ENCODE measurements at regions not wholly inside any gene's neighbourhood (a gene's known extent, or its start where the extent isn't known, plus 50 kb on each side); places are given as distances from the start of the nearest gene placed in this dataset.
"Not testable (repeated sequence)": the region's sequence is repeated elsewhere in the genome, so short reads cannot be mapped to it uniquely, and the experiment has no call there.

DNA sequence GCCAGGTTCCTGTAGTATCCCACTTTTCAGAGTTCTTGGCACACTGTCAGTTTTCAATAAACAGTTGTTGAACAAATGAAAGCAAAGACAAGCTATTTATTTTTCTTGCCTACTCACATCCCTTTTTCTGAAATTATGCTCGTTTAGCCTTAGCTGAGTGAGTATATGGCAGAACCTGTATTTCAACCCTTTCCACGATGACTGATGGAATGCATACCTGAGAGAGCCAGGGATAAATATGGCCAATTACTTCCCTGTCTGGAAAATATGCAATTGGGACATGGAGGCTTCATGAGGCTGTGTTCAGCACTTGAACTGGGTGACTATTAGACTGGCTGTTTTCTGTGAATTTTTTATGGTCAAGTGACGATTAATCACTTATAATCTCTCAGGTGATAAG, 144.5 kb upstream of the POT1 start:
- ATAC-seq (no peak), DNase-seq (no peak)
- intact Hi-C loops (cut with DNase I, micrococcal nuclease), result no loop called here

DNA sequence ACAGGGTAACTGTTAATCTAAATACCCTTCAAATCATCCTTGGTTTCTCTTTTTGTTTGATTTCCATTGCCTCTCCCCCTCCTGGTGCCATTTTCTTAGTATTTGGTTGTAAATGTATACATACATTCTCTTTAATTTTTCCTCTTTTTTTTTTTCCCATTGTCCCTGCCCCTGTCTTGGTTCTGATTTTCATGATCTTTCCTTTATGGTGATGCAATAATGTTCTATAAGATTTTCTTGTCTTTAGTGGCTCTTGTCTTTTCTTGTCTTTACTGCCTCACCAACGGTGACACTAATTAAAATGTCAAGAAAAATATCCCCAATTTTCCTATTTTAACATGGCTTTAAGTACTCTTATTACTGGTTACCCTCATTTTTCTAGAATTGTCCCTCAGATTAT, 135.9 kb upstream of the POT1 start:
- intact Hi-C loops (cut with DNase I, micrococcal nuclease), result loop anchor here in 1 of 2 donors (10.0 kb wide), 1 partner anchor 609 kb away; no protein-coding TSS in a partner anchor
- ATAC-seq (no peak), DNase-seq (no peak)

DNA sequence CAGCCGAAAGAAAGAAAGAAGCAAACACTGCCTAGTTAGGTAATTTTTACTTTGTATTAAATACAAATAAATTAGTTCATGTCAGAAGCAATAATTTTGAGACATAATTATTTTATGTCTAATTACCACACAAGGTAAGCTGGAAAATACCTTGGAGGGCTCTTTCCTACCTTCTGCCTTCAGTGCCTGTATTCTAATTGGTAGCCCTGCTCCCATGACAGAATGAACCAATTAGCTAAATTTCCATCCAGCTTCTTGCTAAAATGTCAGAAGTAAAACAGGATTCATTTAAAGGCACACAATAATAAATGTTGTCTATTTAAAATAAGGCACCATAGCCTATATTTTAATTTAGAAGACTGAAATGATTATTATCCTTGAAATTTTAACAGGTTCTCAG, 135.4 kb upstream of the POT1 start:
- intact Hi-C loops (cut with DNase I, micrococcal nuclease), result loop anchor here in 1 of 2 donors (10.0 kb wide), 1 partner anchor 610 kb away; no protein-coding TSS in a partner anchor
- ATAC-seq, result no peak
- DNase-seq, result no peak

DNA sequence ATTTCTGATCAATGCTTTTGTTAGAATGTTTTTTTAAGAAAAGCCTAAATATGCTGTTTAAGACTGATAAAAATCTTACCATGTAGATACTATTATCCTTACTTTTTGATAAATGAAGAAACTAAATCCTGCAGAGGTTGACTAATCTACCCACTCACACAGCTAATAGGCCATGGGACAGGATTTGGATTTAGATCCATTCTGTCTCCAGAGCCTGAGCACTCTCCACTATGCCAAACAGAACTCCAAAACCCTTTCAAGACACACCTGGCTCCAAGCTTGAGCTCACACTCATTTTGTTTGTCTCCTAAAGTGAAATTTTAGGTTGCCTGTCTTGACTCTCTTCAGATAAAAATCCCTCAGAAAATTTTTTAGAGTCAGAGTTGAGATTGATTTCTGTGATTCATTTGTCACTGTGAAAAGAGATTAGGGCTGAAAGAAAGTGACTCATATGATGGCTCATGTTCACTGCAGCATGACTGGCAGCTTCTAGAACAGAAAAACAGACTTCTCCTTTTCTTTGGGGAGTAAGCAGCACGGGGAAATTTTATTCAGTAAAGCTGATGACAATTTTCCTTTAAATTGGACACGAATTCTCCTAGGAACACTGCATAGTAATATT, 132.3 kb upstream of the POT1 start:
- DNase-seq (no peak), ATAC-seq (no peak)
- intact Hi-C loops (cut with DNase I, micrococcal nuclease), result loop anchor here in 1 of 2 donors (10.0 kb wide), 1 partner anchor 613 kb away; no protein-coding TSS in a partner anchor

DNA sequence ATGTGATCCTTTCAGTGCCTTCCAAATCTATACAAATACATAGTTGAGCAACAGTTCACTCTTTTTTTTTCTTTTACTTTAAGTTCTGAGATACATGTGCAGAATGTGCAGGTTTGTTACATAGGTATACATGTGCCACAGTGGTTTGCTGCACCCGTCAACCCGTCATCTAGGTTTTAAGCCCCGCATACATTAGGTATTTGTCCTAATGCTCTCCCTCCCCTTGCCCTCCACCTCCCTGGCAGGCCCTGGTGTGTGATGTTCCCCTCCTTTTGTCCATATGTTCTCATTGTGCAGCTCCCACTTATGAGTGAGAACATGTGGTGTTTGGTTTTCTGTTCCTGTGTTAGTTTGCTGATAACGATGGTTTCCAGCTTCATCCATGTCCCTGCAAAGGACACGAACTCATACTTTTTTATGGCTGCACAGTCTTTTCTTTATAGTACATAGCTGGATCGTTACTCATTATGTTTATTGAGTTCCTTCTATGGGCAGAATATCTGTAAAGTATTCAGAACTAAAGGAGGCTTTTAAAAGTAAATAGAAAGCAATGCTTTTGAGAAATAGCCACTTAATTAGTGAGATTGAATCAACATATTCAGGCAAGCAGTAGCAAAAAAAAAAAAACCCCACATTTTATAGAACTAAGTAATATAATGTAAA, 131.6 kb upstream of the POT1 start:
- intact Hi-C loops (cut with DNase I, micrococcal nuclease), result loop anchor here in 1 of 2 donors (10.0 kb wide), 1 partner anchor 614 kb away; no protein-coding TSS in a partner anchor
- not testable (repeated sequence) for ATAC-seq, DNase-seq

DNA sequence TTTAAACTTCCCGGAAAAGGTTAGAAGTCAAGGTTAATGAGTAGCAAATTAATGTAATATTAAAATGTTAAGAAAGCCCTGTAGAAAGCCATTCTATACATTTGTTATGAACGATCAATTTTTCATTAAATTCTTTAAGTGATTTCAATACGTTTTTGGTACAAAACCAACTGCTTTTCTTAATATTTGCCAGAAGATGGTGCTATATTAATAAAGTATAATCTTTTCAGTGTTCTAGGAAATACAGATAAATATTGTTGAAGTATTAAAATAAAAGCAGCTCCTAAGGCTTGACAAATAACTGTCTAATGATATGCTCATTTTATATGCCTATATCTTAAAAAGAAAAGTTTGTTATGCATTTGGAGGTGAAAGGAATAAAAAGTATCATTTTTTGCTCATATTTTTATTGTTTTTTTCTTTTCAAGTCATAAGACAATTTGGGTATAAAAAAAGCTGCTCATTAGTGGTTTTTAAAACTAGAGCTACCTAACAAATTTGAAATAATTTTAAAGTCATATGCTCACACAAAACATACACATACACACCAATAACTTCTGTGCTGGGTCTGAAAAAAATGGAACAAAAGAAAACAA, 130.3 kb upstream of the POT1 start:
- intact Hi-C loops (cut with DNase I, micrococcal nuclease), result loop anchor here in 1 of 2 donors (10.0 kb wide), 1 partner anchor 615 kb away; no protein-coding TSS in a partner anchor
- ATAC-seq (no peak), DNase-seq (no peak)

DNA sequence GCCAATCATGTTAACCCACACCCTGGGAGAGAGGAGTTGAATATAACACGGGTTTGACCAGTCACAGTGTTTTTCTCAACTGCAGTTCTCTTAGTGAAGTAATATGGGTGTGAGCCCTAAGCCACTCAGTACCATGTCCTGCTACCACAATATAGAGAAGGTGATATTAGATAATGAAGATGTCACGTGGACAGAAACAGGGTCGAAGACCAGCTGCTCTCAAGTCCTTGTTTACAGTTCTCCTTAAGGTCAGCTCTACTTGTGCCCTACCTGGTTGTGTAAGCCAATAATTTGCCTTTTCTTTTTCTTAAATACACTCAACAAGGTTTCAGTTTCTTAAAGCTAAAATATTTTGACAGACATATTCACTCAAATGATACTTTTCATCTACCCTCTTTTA, 128.3 kb upstream of the POT1 start:
- intact Hi-C loops (cut with DNase I, micrococcal nuclease), result no loop called here
- no peak for DNase-seq

DNA sequence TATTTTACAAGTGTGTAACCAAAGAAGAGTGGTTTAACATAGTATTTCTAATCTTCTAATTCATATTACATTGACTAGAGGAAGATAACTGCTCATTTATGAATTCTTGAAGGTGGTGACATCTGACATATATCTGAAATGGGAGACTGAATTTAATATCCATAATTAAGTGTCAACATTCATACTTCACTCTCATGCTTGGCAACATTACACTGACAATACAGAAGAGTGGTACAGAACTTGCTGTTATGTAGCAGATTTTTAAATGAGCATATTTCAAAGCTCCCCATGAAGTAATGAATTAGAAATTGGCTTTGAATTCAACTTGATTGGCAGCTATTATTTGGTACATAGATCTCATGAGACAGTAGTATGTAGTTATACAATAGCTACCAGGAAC, 125.8 kb upstream of the POT1 start:
- DNase-seq, result no peak
- no peak for ATAC-seq
- intact Hi-C loops (cut with DNase I, micrococcal nuclease), result no loop called here

More for the DNA sequence above, 128.3 kb upstream of the POT1 start:
- no peak for ATAC-seq

DNA sequence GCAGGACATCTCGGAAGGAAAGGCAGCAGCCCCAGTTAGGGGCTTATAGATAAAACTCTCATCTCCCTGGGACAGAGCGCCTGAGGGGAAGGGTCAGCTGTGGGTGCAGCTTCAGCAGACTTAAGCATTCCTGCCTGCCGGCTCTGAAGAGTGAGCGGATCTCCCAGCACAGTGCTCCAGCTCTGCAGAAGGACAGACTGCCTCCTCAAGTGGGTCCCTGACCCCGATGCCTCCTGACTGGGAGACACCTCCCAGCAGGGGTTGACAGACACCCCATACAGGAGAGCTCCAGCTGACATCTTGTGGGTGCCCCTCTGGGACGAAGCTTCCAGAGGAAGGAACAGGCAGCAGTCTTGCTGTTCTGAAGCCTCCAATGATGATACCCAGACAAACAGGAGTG, 117.1 kb upstream of the POT1 start:
- no peak for DNase-seq
- no peak for ATAC-seq
- intact Hi-C loops (cut with DNase I, micrococcal nuclease), result no loop called here

DNA sequence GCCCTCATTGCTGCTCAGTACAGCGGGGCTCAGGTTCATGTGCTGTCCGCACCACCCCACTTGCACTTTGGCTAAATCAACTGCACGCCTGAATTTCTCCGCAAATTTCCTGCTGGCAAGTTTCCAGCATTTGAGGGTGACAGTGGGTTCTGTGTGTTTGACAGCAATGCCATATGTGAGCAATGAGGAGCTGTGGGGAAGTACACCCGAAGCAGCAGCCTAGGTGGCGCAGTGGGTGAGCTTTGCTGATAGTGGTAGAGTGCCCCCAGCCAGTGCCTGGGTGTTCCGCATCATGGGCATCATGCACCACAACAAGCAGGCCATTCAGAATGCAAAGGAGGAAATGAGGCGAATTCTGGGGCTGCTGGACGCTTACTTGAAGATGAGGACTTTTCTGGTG, 103.9 kb upstream of the POT1 start:
- DNase-seq (no peak), ATAC-seq (no peak)
- intact Hi-C loops (cut with DNase I, micrococcal nuclease), result no loop called here

DNA sequence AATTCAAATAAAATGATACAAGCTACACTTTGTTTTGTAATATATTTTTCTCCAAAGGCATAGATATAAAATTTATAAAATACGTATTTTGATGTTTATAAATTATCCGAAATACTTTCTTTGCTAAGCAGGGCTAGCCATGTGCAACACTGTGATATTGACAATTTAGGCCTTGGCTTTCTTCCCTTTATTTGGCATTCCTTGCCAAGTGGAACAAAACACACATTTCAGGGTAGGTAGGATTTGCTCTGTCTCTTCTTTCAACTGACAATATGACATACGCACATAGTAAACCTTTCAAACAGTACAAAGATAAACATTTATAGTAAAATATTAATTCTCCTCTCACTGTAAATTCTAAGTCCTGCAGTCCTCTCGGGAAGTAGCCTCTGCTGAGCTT, 103.3 kb upstream of the POT1 start:
- no peak for ATAC-seq
- intact Hi-C loops (cut with DNase I, micrococcal nuclease), result no loop called here
- no peak for DNase-seq

DNA sequence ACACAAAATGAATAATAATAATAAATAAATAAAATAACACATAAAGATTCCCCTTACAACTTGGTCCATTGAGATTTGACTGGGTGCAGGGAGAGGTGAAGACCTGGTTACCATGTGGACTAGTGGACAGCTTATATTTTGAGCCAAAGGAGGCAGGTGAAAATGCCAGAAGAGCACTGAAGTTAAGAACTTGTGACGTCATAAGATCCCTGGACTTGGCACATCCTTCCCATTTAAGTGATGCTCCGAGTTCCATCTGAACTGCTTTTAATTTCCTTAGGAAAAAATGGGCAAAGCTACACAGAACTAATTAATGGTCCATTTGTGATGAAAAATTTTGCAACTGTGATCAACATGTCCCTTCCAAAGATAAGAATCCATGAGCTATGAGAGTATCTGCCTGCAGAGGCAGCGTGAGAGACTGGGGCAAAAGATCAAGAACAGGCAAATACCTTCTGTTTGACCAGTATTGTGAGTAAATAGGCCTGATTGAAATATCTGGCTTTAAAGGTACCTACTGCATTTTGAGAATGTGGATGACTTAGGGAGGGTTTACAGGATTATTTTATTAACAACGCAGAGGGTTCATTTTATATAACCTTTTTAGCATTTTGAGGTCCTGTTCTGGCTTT, 101.2 kb upstream of the POT1 start:
- DNase-seq (no peak), ATAC-seq (no peak)
- intact Hi-C loops (cut with DNase I, micrococcal nuclease), result no loop called here

DNA sequence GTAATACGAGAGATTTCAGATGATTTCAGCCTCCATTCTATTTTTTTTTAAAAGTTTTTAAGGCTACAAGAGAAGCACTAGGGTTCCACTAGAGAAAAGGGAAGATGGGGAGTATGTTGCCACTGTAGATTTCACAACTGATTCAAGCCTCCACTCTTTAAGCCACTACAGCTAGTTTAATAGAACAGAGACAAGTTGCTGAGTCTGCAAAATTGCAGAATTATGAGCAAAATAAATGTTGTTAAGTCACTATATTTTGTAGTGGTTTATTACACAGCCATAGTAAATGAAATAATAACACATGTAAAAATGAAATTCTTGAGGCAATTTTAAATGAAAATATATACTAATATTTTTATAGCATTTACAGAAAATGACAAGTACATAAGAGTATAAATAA, 96.0 kb upstream of the POT1 start:
- ATAC-seq (no peak), DNase-seq (no peak)
- intact Hi-C loops (cut with DNase I, micrococcal nuclease), result no loop called here

DNA sequence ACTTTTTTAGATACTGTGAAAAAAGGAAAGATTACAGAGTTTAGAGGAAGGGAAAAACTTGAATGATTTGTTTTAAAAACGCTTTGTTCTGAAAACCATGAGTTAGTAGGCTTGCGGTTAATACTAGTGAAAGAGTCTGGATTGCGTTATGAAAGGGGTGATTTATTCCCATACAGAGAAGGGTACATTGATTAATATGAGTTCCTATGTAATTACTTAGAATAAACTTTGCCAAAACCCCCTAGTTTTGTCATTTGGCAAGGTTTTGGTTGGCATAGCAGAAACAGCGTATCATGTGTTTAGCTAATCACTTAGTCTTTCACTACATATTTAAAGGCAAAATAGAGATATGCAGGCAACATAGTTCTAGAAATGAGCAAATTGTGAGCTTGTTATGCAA, 91.2 kb upstream of the POT1 start:
- intact Hi-C loops (cut with DNase I, micrococcal nuclease), result no loop called here
- DNase-seq (no peak), ATAC-seq (no peak)

DNA sequence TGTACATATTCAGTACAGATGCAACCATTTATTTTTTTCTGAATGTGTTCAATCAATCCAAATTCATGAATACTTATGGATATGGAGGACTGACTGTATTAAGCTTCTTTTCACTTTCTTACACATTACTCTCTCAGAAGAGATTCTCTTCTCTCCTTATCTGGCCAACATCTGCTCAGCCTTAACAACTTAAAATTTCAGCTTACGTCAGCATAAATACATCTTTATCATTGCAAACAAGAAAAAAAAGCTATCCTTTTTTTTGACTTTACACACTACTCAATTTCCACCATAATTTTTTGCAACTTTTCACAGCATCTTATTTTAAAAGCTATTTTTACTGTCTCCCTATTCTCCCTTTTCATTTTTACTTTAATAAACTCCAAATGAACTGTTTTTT, 80.9 kb upstream of the POT1 start:
- intact Hi-C loops (cut with DNase I, micrococcal nuclease), result no loop called here
- no peak for DNase-seq
- ATAC-seq, result no peak

DNA sequence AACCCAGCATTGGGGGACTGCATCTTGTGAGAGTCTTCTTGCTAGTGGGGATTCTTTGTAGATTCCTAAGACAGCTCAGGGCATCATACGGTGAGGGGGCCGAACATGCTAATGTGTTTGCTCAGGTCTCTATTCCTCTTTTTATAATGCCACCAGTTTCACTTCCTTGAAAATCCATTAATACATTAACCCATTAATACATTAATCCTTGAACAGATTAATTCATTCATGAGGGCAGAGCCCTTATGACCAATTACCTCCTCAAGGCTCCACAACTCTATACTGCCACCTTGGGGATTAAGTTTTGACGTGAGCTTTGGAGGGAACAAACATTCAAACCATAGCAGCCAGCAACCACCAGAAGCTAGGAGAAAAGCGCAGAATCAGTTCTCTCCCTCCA, 67.2 kb upstream of the POT1 start:
- intact Hi-C loops (cut with DNase I, micrococcal nuclease), result no loop called here
- DNase-seq (no peak), ATAC-seq (no peak)

DNA sequence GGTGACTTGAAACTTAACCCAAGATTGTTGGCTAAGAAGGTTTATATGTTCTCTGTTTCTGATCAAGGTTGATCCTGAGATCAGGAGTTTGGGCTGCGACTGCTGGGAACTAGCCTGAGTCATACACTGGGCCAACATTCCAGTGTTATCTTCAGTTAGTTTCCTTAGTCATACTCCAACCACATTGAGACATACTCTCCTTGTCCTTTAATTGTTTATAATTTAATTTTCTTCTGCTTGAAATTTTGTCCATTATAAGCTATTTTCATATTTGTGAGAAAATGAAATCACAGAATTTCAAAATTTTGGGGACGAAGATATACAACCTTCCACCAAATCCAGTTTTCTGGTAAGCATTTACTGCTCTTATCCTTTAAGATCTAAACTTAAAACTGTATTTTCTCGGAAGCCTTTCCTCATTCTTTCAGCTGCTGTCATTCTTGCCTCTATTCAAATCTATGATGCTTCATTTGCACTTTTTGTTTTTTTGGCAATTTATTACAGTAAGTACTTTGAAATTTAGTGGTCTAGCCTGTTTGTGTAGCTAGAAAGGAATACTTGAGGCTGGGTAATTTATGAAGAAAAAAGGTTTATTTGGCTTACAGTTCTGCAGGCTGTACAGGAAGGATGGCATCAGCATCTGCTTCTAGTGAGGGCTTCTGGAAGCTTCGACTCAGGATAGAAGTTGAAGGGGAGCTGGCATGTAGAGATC, 63.4 kb upstream of the POT1 start:
- ATAC-seq, result no peak
- intact Hi-C loops (cut with DNase I, micrococcal nuclease), result no loop called here
- no peak for DNase-seq

DNA sequence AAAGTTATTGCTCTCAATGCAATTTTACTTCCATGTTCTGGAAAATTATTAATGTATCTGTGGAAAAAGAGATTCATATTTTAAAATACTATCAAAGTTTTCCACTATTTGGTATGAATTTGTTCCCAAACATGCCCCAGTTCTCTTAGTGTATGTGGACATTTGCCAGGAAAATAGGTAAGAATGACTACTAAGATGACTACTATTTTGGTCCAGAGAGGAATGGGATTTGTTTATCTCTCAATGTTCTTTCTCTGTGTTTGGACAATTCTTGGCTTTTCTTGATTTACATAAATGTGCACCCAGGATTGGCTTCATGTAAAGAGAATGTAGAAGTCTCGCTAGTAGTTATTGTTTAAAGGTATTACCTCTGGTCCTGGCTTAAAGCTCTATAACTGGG, 60.3 kb upstream of the POT1 start:
- intact Hi-C loops (cut with DNase I, micrococcal nuclease), result no loop called here
- DNase-seq, result no peak

More for the DNA sequence above, 60.3 kb upstream of the POT1 start:
- no peak for ATAC-seq
